ENCODE measurements at regions not wholly inside any gene's neighbourhood (a gene's known extent, or its start where the extent isn't known, plus 50 kb on each side); places are given as distances from the start of the nearest gene placed in this dataset.

DNA sequence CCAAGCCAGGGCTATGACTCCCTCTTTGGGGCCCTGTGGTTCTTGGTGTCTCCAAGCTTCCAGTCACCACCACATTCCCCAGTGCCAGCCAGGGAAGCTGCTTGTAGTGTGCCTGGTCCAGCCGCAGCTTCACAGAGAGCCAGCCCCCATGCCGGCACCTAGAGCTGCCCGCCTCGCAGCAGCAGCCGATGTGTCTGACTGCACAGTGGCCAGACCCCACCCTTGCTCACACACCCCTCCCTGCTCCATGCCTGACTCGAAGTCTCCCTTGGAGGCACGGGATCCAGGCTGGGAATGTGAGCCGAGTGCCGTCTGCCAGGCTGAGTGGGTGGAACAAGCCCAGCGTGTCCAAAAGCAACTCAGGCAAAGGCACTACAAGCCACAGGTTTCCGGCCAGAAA is 123.3 kb upstream of the SFSWAP start:
- ATAC-seq (no peak), DNase-seq (no peak)
- Histone ChIP-seq H3K27ac (no peak overlapping the region), H3K27me3 (no peaks in the 10 kb centered on the region), H3K36me3 (replicated peaks in 1 of 2; ENCODE audit: insufficient read depth in 1 of 2, low read depth in 2 of 2) (no peaks in the 10 kb centered on the region), H3K9me3 (no peaks in the 10 kb centered on the region), H3K4me3 (no peak overlapping the region), H3K4me1 (no peaks in the 10 kb centered on the region)
- no peak for TF ChIP-seq POLR2A (IDR thresholded peaks at IDR 0.05)
- TF ChIP-seq, protein P1, sequence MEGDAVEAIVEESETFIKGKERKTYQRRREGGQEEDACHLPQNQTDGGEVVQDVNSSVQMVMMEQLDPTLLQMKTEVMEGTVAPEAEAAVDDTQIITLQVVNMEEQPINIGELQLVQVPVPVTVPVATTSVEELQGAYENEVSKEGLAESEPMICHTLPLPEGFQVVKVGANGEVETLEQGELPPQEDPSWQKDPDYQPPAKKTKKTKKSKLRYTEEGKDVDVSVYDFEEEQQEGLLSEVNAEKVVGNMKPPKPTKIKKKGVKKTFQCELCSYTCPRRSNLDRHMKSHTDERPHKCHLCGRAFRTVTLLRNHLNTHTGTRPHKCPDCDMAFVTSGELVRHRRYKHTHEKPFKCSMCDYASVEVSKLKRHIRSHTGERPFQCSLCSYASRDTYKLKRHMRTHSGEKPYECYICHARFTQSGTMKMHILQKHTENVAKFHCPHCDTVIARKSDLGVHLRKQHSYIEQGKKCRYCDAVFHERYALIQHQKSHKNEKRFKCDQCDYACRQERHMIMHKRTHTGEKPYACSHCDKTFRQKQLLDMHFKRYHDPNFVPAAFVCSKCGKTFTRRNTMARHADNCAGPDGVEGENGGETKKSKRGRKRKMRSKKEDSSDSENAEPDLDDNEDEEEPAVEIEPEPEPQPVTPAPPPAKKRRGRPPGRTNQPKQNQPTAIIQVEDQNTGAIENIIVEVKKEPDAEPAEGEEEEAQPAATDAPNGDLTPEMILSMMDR (IDR thresholded peaks at IDR 0.05) = no peak
- 80 to 81% methylated on average over 1 to 11 of the region's 11 CpGs for WGBS, 2 donors
- intact Hi-C loops (cut with DNase I) = no loop called here

DNA sequence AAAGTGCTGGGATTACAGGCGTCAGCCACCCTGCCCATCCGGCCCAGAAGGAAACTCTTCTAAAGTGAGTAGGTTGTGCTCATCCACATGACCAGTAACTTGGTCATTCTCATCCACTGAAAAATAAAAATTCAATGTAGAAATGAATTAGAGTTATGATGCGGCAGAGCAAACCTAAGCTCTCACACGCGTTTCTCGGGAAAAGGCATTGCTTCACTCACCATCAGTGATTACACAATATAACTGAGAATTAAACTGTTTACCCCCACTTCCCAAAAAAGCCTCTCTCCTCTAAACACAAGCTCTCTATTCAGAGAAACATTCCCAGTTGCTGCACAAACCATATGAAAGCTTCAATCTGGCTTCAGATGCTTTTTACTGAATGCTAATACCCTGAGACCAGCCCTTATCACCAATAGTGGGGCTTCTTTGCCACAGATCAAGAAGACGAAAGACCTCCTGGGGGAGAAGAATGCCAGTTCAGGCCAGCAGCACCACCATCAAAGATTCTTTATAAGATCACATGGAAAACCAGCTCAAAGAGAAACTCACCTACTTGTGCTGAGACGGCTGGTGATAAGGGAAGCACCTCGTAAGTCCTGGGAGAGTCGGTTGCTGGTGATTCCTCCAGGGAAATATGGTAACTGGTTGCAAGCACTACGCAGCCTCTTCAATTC is 121.5 kb upstream of the SFSWAP start:
- DNase-seq (no peak), ATAC-seq (no peak)
- H3K4me3 ChIP-seq = no peak overlapping the region
- no peak for TF ChIP-seq POLR2A (IDR thresholded peaks at IDR 0.05)
- TF ChIP-seq, protein P1 (IDR thresholded peaks at IDR 0.05) = no peak
- intact Hi-C loops (cut with DNase I) = no loop called here
- H3K9me3 ChIP-seq = no peaks in the 10 kb centered on the region
- H3K27me3 ChIP-seq = no peaks in the 10 kb centered on the region
- H3K4me1 ChIP-seq = no peaks in the 10 kb centered on the region
- WGBS, 2 donors = 64% methylated on average over 11 of the region's 11 CpGs
- H3K27ac ChIP-seq = no peak overlapping the region
- no peaks in the 10 kb centered on the region for H3K36me3 ChIP-seq (replicated peaks in 1 of 2; ENCODE audit: insufficient read depth in 1 of 2, low read depth in 2 of 2)

DNA sequence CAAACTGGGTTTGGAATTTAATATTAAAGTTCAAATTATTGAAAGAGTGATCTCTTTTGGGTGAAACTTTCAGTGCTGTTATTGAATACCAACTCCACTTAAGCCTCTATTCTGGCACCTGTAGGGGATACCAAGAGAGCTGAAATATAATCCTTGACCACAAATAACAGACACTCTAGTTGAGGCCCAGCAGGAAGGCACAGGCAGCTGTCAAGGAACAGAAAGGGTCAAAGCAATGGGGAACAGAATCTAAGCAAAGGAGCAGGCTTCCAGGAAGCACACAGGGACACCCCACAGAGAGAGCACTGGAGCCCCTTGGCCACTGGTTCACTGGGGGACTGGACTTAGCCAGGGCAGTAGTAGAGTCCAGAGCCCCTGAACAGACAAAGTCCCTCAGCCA is 120.9 kb upstream of the SFSWAP start:
- H3K9me3 ChIP-seq = no peaks in the 10 kb centered on the region
- ATAC-seq (no peak), DNase-seq (no peak)
- no peaks in the 10 kb centered on the region for H3K4me1 ChIP-seq
- no peaks in the 10 kb centered on the region for H3K36me3 ChIP-seq (replicated peaks in 1 of 2; ENCODE audit: insufficient read depth in 1 of 2, low read depth in 2 of 2)
- H3K4me3 ChIP-seq = no peak overlapping the region
- H3K27ac ChIP-seq = no peak overlapping the region
- no peaks in the 10 kb centered on the region for H3K27me3 ChIP-seq
- intact Hi-C loops (cut with DNase I) = no loop called here
- no peak for TF ChIP-seq POLR2A (IDR thresholded peaks at IDR 0.05)
- TF ChIP-seq, protein P1 (IDR thresholded peaks at IDR 0.05) = no peak

DNA sequence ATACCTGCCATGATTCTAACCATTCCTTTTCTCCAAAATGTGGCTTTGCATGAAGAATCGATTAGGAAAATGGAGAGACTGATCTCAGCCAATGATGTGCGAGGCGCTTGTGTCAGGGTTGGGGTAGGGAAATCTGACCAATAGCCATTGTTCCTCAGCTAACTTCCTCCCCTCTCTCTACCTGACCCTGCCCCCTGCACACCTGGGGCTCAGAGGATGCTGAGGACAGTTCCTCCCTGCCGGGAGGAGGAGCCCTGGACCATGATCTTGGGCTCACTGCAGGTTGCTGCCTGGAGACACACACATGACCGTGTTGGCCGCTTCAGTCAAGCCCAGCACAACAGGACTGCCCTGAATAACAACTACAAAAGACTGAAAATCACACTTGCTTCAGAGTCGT is 119.8 kb upstream of the SFSWAP start:
- WGBS, 2 donors = 70 to 76% methylated on average over 7 of the region's 7 CpGs
- TF ChIP-seq, protein P1 (IDR thresholded peaks at IDR 0.05) = no peak
- no peak for TF ChIP-seq POLR2A (IDR thresholded peaks at IDR 0.05)
- no peak overlapping the region for H3K4me3 ChIP-seq
- no peaks in the 10 kb centered on the region for H3K4me1 ChIP-seq
- no peaks in the 10 kb centered on the region for H3K9me3 ChIP-seq
- no peak overlapping the region for H3K27ac ChIP-seq
- no peaks in the 10 kb centered on the region for H3K27me3 ChIP-seq
- ATAC-seq = no peak
- intact Hi-C loops (cut with DNase I) = no loop called here
- H3K36me3 ChIP-seq (replicated peaks in 1 of 2; ENCODE audit: insufficient read depth in 1 of 2, low read depth in 2 of 2) = no peaks in the 10 kb centered on the region
- DNase-seq = no peak
